ENCODE measurements at regions not wholly inside any gene's neighbourhood (a gene's known extent, or its start where the extent isn't known, plus 50 kb on each side); places are given as distances from the start of the nearest gene placed in this dataset.

GRCh38 chr2:228705318-228705717, 523.8 kb upstream of the SPHKAP start:
- no peak for DNase-seq (ENCODE audit: low spot score)

- no peak for DNase-seq (ENCODE audit: low spot score)
These were observed 521.7 kb upstream of the SPHKAP start for GRCh38 chr2:228703152-228703551.

GRCh38 chr2:228701506-228701905, 520.0 kb upstream of the SPHKAP start:
- DNase-seq (ENCODE audit: low spot score) = no peak

DNA sequence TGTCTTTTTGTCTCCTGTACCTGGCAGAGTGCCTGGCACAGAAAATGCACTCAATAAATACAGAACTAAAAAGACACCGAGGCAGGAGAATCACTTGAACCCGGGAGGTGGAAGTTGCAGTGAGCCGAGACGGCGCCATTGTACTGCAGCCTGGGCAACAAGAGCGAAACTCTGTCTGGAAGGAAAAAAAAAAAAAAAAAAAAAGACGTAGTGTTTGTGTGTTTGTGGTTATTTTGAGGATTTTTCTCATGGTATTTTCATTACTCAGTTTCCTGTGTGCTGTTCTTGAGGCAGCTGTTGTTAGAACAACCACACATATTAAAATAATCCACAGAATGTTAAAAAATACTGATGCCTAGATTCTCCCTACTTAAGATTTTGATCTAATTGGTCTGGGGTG, 519.2 kb upstream of the SPHKAP start:
- DNase-seq (ENCODE audit: low spot score) = no peak

DNA sequence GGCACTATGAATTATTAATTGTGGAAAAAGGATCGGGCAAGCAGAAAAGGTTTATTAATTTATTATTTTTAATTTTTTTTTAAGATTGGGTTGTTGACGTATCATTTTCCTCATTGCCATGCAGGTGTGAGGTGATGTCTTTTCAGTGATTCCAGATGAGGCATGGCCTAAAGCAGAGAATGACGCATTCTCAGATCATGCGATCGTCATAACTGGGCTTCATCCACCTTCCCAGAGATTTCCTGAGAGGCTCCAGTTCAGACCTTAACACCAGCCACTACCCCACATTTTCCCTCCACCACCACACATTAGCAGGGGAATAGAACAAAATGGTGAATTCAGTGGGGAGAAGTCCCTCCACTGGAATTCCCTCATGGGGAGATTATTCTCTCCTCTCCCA, 518.4 kb upstream of the SPHKAP start:
- no peak for DNase-seq (ENCODE audit: low spot score)

DNA sequence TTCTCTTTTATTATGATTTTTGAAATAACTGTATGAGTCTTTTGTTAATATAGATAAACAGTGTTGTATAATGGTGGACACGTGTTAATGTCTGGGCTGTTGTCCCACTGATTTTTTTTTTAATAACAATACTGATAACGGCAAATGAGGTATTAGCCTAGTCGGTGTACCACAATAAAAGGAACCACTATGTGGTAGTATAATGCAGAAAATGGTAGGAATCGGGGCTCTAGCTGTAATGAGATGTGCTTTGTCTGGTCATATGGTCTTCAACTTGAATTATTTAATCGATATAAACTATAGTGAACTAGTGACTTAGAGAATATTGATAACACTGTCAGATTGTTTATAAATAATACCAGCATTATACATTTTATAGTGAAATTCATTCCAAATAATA, 517.9 kb upstream of the SPHKAP start:
- DNase-seq (ENCODE audit: low spot score) = no peak

GRCh38 chr2:228698963-228699362, 517.5 kb upstream of the SPHKAP start:
- DNase-seq (ENCODE audit: low spot score) = no peak

GRCh38 chr2:228697456-228697855, 516.0 kb upstream of the SPHKAP start:
- DNase-seq (ENCODE audit: low spot score) = no peak

GRCh38 chr2:228690681-228691080, 509.2 kb upstream of the SPHKAP start:
- no peak for DNase-seq (ENCODE audit: low spot score)

DNA sequence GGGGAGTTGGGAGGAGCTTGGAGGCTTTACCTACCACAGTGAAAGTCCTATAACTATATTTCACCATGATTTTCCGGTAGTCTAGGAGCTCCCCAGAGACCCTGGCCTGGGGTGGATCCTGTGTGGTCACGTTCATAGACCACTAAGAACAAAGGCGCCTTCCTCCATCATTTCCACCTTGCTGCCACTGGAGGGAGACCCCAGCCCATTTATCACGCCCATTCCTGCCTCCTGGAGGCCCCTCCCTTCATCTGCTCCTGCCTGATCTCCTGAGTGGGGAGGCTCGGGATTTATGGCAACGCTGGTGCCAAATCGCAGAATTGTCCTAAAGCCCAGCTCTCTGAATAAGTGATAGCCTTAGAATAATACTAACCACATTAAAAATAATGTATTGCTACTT, 507.6 kb upstream of the SPHKAP start:
- DNase-seq (ENCODE audit: low spot score) = no peak

DNA sequence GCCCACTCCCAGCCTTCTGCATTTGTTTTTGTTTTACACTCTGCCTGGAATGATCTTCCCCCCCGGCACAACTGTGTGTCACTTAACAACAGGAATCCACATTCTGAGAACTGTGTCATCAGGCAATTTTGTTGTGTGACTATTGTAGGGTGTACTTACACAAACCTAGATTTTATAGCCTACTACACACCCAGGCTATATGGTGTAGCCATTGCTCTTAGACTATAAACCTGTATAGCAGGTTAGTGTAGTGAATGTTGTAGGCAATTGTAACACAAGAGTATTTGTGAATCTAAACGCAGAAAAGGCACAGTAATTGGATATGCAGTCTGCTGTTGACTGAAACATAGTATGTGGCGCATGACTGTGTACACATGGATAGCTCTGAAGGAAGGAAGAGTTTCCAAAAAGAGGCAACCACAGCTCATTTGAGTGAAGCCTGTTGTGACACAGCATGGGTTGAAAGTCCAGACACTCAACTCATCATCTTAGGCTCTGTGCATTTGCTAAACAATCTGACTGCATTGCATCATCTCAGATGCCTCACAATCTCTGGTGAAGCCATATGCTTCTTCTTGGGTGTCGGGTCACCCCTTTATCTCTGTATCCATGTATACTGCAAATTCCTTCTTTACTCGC, 506.6 kb upstream of the SPHKAP start:
- DNase-seq (ENCODE audit: low spot score) = no peak

DNA sequence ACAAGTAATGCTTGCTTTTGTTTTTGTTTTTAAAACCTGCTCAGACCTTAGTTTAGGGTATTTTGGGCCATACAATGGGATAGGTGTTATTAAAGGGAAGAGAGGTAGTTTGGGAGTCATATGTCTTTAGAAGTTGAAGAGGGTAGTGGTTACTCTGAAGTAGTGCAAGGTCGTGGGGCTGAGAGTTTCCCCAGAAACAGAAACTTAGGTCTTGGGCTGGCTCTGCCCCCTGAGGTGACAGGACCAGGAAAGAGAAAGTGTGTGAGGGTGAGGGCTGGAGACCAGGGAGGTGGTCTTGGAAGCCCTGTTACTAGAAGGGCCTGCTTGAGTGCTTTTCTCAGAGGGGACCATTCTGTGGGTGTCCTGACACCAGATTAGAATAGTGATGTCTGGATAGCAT, 500.5 kb upstream of the SPHKAP start:
- no peak for DNase-seq (ENCODE audit: low spot score)

DNA sequence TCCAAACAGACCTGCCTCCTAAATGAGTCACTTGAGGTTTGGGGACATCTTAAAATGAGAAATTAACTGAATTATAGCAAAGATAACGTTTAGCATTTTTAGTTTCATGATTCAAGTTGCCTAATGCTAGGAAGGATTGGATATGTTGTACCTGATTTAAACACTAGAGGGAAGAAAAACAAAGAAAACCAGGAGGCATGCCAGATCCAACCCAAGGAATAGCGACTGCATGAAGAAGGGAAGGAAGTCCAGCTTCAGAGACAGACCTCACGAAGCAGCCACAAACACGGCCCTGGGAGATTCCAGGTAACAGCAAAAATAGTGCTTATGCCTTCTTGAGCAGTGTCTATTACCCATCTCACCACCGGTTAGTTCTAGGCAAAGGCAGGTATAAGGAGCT, 499.9 kb upstream of the SPHKAP start:
- no peak for DNase-seq (ENCODE audit: low spot score)

DNA sequence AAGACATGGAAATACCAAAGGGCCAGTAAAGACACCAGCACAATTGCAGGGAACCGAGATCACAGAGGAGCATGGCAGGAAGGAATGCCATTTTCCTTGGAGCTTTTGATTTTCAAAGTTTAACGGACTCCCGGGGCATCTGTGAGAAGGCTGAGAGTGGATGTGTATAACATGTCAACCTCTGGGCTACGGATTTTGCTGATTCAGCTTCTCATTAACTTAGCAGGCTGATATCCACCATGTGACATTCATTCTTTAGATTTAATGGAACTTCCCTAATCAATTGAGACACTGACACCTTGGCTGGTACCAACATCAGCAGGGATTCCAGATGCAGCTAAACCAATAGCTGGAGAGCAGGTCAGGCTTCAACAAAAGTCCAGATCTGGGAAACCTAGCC, 496.6 kb upstream of the SPHKAP start:
- no peak for DNase-seq (ENCODE audit: low spot score)

- no peak for DNase-seq (ENCODE audit: low spot score)
These were observed 494.2 kb upstream of the SPHKAP start for GRCh38 chr2:228675646-228676045.

DNA sequence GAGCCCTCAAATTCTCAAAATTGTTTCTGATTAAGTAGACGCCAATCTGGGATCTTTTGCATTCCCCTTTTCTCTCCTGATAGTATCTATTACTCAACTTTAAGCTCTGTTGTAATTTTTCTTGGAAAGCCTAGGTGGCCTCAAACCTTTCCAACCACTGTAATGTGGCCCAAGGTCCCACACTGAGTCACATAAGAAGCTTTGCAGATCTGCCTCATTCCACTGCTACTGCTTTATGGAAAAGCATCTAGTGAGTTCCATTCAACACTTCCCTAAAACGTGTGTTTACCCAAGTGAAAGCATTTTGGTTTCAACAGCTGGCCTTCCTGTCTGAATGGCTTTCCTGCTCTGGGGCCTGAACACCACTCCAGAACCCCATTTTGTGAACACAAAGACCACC, 493.6 kb upstream of the SPHKAP start:
- no peak for DNase-seq (ENCODE audit: low spot score)

GRCh38 chr2:228673876-228674554, 492.5 kb upstream of the SPHKAP start:
- no peak for DNase-seq (ENCODE audit: low spot score)

DNA sequence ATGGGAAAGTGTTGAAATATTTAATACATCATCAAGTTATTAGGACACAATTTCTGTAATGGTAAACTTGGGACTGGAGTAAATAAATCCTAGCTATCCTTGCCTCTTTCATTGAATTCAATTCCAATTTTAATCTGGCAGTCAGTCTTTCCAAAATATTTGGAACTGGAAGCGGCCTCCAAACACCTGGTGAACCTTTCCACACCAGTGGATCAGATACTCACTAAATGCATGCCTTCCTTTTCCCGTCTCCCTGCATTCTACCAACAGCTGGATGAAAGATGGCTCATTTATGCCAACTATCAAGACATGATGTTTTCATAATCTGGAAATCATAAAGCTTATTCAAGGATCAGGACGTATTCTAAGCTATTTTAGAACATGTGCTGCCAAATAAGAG, 488.2 kb upstream of the SPHKAP start:
- no peak for DNase-seq (ENCODE audit: low spot score)

DNA sequence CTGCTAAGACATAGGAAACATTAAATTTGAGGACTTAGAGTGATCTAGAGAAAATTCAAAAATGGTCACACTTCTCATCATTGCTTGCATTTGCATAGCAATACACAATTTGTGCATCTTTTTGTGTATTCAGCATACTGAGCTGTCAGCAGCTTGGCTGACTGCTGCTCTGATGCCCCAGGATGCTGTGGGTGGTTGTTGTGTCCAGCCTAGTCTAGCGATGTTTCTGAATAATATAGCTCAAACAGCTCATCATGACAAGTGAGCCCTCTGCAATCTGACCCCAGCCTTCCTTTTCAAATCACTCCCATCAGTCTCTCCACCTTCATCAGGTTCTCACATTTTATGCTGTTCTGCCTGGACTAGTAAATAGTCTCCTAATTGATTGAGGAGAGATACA, 483.7 kb upstream of the SPHKAP start:
- DNase-seq (ENCODE audit: low spot score) = no peak

- no peak for DNase-seq (ENCODE audit: low spot score)
These were observed 477.5 kb upstream of the SPHKAP start for GRCh38 chr2:228658998-228659397.

DNA sequence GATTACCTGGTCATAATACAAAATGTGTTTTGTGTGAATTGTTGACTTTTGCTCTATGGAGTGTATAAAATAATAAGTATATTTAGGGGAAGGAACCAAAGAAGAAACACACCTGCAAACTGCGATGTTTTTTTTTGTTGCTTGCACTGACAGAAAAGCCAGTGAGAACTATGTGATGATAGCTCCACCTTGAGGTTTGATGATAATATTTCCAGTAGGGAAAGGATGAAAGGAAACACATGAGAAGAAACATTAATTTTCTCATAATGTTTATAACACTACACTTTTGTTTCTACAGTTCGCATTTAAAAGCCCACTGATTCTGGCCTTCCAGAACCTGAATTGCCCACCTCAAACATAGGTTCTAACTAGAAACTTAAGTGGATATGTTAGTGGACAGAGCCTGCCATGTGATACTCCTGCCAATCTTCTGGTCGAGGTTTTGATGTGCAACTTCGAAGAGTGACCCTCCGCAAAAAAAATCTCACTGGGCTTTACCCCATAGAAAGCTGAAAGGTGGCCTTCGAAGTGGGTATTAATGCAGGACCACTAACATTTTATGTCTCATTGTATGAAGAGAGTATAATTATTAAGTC, 476.4 kb upstream of the SPHKAP start:
- DNase-seq (ENCODE audit: low spot score) = peak; percentile 21

GRCh38 chr2:228655331-228655730, 473.8 kb upstream of the SPHKAP start:
- no peak for DNase-seq (ENCODE audit: low spot score)

DNA sequence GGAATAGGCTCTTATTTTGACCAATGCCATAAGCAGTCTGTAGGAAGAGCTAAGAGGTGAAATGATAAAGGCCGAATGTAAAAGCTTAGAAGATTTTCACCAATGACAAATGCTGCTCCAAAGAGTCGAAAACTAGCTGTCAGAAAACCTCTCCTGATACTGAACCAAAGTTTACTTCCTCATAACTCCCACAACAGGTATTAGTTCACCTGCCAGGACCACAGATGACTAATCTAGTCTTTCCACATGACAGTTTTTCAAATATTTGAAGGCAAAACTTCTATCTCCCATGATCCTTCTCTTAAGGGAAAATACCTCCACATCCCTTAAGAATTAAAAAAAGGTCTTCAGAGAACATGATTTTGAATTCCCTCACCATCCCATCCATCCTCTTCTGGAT, 473.2 kb upstream of the SPHKAP start:
- DNase-seq (ENCODE audit: low spot score) = no peak

- DNase-seq (ENCODE audit: low spot score) = no peak
These were observed 472.4 kb upstream of the SPHKAP start for GRCh38 chr2:228653884-228654283.
